K562 (cell line): ENCODE measurements at regions not wholly inside any gene's neighbourhood (a gene's known extent, or its start where the extent isn't known, plus 50 kb on each side); places are given as distances from the start of the nearest gene placed in this dataset.

Source experiments
- ATAC-seq: fragments of 200-7000 bp; cut with Tn5 transposase; 3 replicates; pipeline ENCODE4 v1.9.1; 2020; ENCODE audit warnings: moderate library complexity
- BruUV-seq: library from RNA; stranded (reverse); fragments of 400-500 nt; replicated peaks from 2 replicates; lab custom pipeline; 2021; lab: Mats Ljungman, UMichigan
- CTCF ChIA-PET: fragments of 300-600 bp; formaldehyde crosslinking; extraction: SDS; loops from one replicate; lab custom pipeline; 2021; ENCODE audit warnings: low intra/inter-chr PET ratio; lab: Yijun Ruan, JAX
- POLR2A ChIA-PET: fragments of 300-600, 350-650 bp; sonication (Branson Sonifier 250); formaldehyde crosslinking; extraction: SDS; loops from one replicate; lab custom pipeline; 2021; ENCODE audit warnings: antibody characterized with exemption, inconsistent platforms; lab: Yijun Ruan, JAX
- DNase-seq, 4 experiments: peaks; one replicate each; pipeline versions ENCODE4 v3.0.0 to v3.0.0-alpha.2; 2011 to 2018; ENCODE audit warnings: low spot score in 3 of 4, mixed read lengths in 3 of 4; ENCODE audit errors: extremely low read depth in 1 of 4
- FAIRE-seq: peaks from 2 replicates; lab custom pipeline; 2011; peaks lifted over from hg19 to GRCh38; lab: Jason Lieb, UNC
- H2AFZ ChIP-seq: 2 replicates; pipeline ENCODE4 v1.6.0; 2011; ENCODE audit warnings: low read depth, low read length, control low read depth, inconsistent platforms
- H3K27ac ChIP-seq: fragments of 200-600 bp; 3 replicates; pipeline ENCODE4 v1.8.0; 2011; ENCODE audit warnings: low read depth, mild to moderate bottlenecking, control low read depth, inconsistent platforms, low read length, moderate library complexity, mixed read lengths; ENCODE audit errors: extremely low read depth
- H3K27me3 ChIP-seq, 2 experiments: fragments of 300-600 bp in 1 of 2; 2 replicates in 1 of 2; 3 replicates in 1 of 2; pipeline versions ENCODE4 v1.6.0 to v1.8.0; 2011; ENCODE audit warnings: inconsistent platforms in 2 of 2, low read length in 2 of 2, mild to moderate bottlenecking in 1 of 2, mixed read lengths in 1 of 2, moderate library complexity in 1 of 2; ENCODE audit not compliant: control insufficient read depth in 2 of 2, insufficient read depth in 2 of 2
- H3K36me3 ChIP-seq: fragments of 300-600 bp; 3 replicates; pipeline ENCODE4 v1.8.0; 2011; ENCODE audit warnings: mild to moderate bottlenecking, low read length, inconsistent platforms; ENCODE audit not compliant: control insufficient read depth, insufficient read depth
- H3K4me1 ChIP-seq, 2 experiments: fragments of 200-600 bp in 1 of 2; replicated peaks in 1 of 2; 2 replicates in 1 of 2; 3 replicates in 1 of 2; pipeline versions ENCODE4 v1.5.1 to v1.8.0; 2011; ENCODE audit warnings: inconsistent platforms in 2 of 2, low read length in 2 of 2, mild to moderate bottlenecking in 1 of 2, mixed read lengths in 1 of 2, moderate library complexity in 1 of 2; ENCODE audit not compliant: control insufficient read depth in 2 of 2, insufficient read depth in 2 of 2
- H3K4me2 ChIP-seq: 2 replicates; pipeline ENCODE4 v1.6.1; 2011; ENCODE audit warnings: low read length, control low read depth, inconsistent platforms, mixed read lengths; ENCODE audit not compliant: insufficient read depth
- H3K4me3 ChIP-seq: fragments of 200-600 bp; sonication (generic), shearing (Covaris generic); 2 replicates; pipeline ENCODE4 v1.5.1; 2016; ENCODE audit warnings: control low read depth, inconsistent platforms
- H3K79me2 ChIP-seq: fragments of 200-600 bp; 3 replicates; pipeline ENCODE4 v1.8.0; 2011; ENCODE audit warnings: low read length, inconsistent platforms; ENCODE audit not compliant: control insufficient read depth, insufficient read depth
- H3K9ac ChIP-seq, 2 experiments: 2 replicates each; pipeline versions ENCODE4 v1.6.0 to v1.6.1; 2011; ENCODE audit warnings: low read depth in 2 of 2, low read length in 2 of 2, control low read depth in 1 of 2, inconsistent platforms in 1 of 2, mild to moderate bottlenecking in 1 of 2, mixed read lengths in 1 of 2; ENCODE audit not compliant: insufficient read depth in 1 of 2
- H3K9me1 ChIP-seq: one replicate; pipeline ENCODE4 v1.6.0; 2011; ENCODE audit warnings: inconsistent platforms, mild to moderate bottlenecking, low read length, moderate library complexity; ENCODE audit not compliant: control insufficient read depth, insufficient read depth
- H3K9me3 ChIP-seq: replicated peaks from 2 replicates; pipeline ENCODE4 v1.5.1; 2011; ENCODE audit warnings: low read depth, low read length, inconsistent platforms; ENCODE audit not compliant: control insufficient read depth, insufficient read depth
- H4K20me1 ChIP-seq: replicated peaks from 2 replicates; pipeline ENCODE4 v1.6.1; 2011; ENCODE audit warnings: low read length, inconsistent platforms, mixed read lengths; ENCODE audit not compliant: control insufficient read depth, insufficient read depth
- PHF8 ChIP-seq: fragments of 200-600 bp; sonication (generic); IDR thresholded peaks from 2 replicates; pipeline ENCODE4 v1.6.1; 2012; ENCODE audit warnings: mixed run types, mild to moderate bottlenecking, inconsistent platforms, low read length, moderate library complexity, borderline replicate concordance
- SAP30 ChIP-seq: fragments of 200-600 bp; sonication (generic); IDR thresholded peaks from 2 replicates; pipeline ENCODE4 v1.6.1; 2012; ENCODE audit warnings: borderline replicate concordance, low read depth, mild to moderate bottlenecking, moderate library complexity, low read length, control low read depth, inconsistent platforms; ENCODE audit not compliant: insufficient read depth, poor library complexity, severe bottlenecking
- ZNF436 ChIP-seq: fragments of 250-450, 450-650 bp; sonication (Bioruptor Pico); formaldehyde crosslinking; IDR thresholded peaks from 2 replicates; pipeline ENCODE4 v1.7.0; 2020; ENCODE audit warnings: mild to moderate bottlenecking
- ZNF639 ChIP-seq, 2 experiments: fragments of 200-800 bp in 1 of 2; sonication (Bioruptor generic) in 1 of 2; sonication (generic) in 1 of 2; formaldehyde crosslinking in 1 of 2; IDR thresholded peaks in 1 of 2; conservative IDR thresholded peaks in 1 of 2; 2 replicates each; pipeline versions ENCODE4 v1.5.0 to v1.6.1; 2016 to 2020; ENCODE audit warnings: missing compliant biosample characterization in 1 of 2, missing genetic modification characterization in 1 of 2, missing genetic modification reagents in 1 of 2
- WGBS: fragments of 100-300 bp; shearing (Covaris generic); methylation state at CpG from one replicate; pipeline ENCODE4 v1.1.6; 2016; ENCODE audit warnings: low coverage, mixed read lengths; ENCODE audit not compliant: insufficient coverage; ENCODE audit errors: missing lambda C conversion rate; 5-methylcytosine and 5-hydroxymethylcytosine counted together
- in situ Hi-C: fragments of 300-500 bp; cut with MboI; formaldehyde crosslinking; loops from 4 replicates; pipeline ENCODE4 v1.15.0; 2018; ENCODE audit warnings: inconsistent platforms, mixed read lengths
- intact Hi-C: fragments of 100-400 bp; cut with micrococcal nuclease; formaldehyde crosslinking; loops from 2 replicates; pipeline ENCODE4 v1.14.2; 2022

- ChIA-PET CTCF (interaction anchor here (0.7 kb wide), 1 partner anchor 283 kb away, joined by 3 read pairs; no protein-coding TSS in a partner anchor), POLR2A (no interaction called here)
- H3K36me3 ChIP-seq: no peaks in the 10 kb centered on the region
- no peak overlapping the region for H2AFZ ChIP-seq
- no peak overlapping the region for H3K4me3 ChIP-seq
- H4K20me1 ChIP-seq: no peaks in the 10 kb centered on the region
- no peak for TF ChIP-seq SAP30
- no peak for TF ChIP-seq ZNF639 (CRISPR knock-in tag; conservative IDR thresholded peaks at IDR 0.05 in 1 of 2, IDR thresholded peaks at IDR 0.05 in 1 of 2)
- TF ChIP-seq PHF8: no peak
- no peak for TF ChIP-seq ZNF436 (CRISPR knock-in tag)
- TF ChIP-seq, all 486 proteins: peak for 0
- Histone ChIP-seq H3K27ac (no peak overlapping the region), H3K9me3 (no peaks in the 10 kb centered on the region; the same call in 1 of the 2 replicates), H3K9ac (no peak overlapping the region), H3K9me1 (no peaks in the 10 kb centered on the region), H3K4me1 (no peaks in the 10 kb centered on the region), H3K4me2 (no peak overlapping the region), H3K27me3 (no peaks in the 10 kb centered on the region), H3K79me2 (no peaks in the 10 kb centered on the region)
- intact Hi-C loops: no loop called here
- FAIRE-seq: no peak
- DNase-seq: no peak
- 3% methylated on average over 2 of the region's 2 CpGs for WGBS
- BruUV-seq: no TSS peak
- in situ Hi-C loops: no loop called here
- no peak for ATAC-seq
Measured at GRCh38 chr6:145261758-145262157, 473.6 kb downstream of the EPM2A start.
